Vagina (tissue), 2 donors: ENCODE measurements at regions not wholly inside any gene's neighbourhood (a gene's known extent, or its start where the extent isn't known, plus 50 kb on each side); places are given as distances from the start of the nearest gene placed in this dataset.

Experiments
- DNase-seq, 2 donors: peaks; one replicate each; pipeline ENCODE4 v3.0.0-alpha.2; 2017; ENCODE audit errors: extremely low spot score in 2 of 2
- H3K27ac ChIP-seq: fragments of 200-600 bp; sonication (generic); one replicate; pipeline ENCODE4 v1.5.1; 2019
- H3K27me3 ChIP-seq: fragments of 200-600 bp; sonication (generic); one replicate; pipeline ENCODE4 v1.5.1; 2019
- H3K36me3 ChIP-seq, 2 donors: fragments of 200-600 bp; sonication (generic); one replicate each; pipeline ENCODE4 v1.5.1; 2017 to 2019
- H3K4me1 ChIP-seq: fragments of 200-600 bp; sonication (generic); one replicate; pipeline ENCODE4 v1.5.1; 2019
- H3K4me3 ChIP-seq, 2 donors: fragments of 200-600 bp; sonication (generic); 1 replicate in 1 of 2; 2 replicates in 1 of 2; pipeline ENCODE4 v1.5.1; 2016 to 2019
- H3K9me3 ChIP-seq: fragments of 200-600 bp; sonication (generic); one replicate; pipeline ENCODE4 v1.5.1; 2019
- CTCF ChIP-seq, 3 experiments: fragments of 450-650 bp in 2 of 3; fragments of 200-600 bp in 1 of 3; sonication (generic) in 1 of 3; IDR thresholded peaks; one replicate each; pipeline ENCODE4 v1.5.1; 2017 to 2019; ENCODE audit warnings: antibody characterized with exemption in 3 of 3, mild to moderate bottlenecking in 2 of 3, moderate library complexity in 2 of 3
- POLR2A ChIP-seq, 2 donors: fragments of 450-650 bp; IDR thresholded peaks; one replicate each; pipeline ENCODE4 v1.6.1; 2017; ENCODE audit warnings: antibody characterized with exemption in 2 of 2, mild to moderate bottlenecking in 2 of 2, moderate library complexity in 2 of 2
- POLR2AphosphoS5 ChIP-seq, 2 donors: sonication (generic); formaldehyde crosslinking; IDR thresholded peaks; one replicate each; pipeline ENCODE4 v1.9.0; 2017; ENCODE audit warnings: antibody characterized with exemption in 2 of 2, mild to moderate bottlenecking in 2 of 2, low read depth in 1 of 2; ENCODE audit not compliant: insufficient read depth in 1 of 2
- intact Hi-C: fragments of 100-400 bp; cut with DNase I; formaldehyde crosslinking; loops from one replicate; pipeline ENCODE4 v1.15.1; 2023

- no peaks in the 10 kb centered on the region for H3K36me3 ChIP-seq
- no peaks in the 10 kb centered on the region for H3K9me3 ChIP-seq
- no peak overlapping the region for H3K27ac ChIP-seq
- no peak overlapping the region for H3K4me3 ChIP-seq
- no peaks in the 10 kb centered on the region for H3K4me1 ChIP-seq
- H3K27me3 ChIP-seq, result no peaks in the 10 kb centered on the region
- no peak for TF ChIP-seq CTCF (IDR thresholded peaks at IDR 0.05)
- TF ChIP-seq POLR2A (IDR thresholded peaks at IDR 0.05), result no peak
- no peak for TF ChIP-seq POLR2AphosphoS5 (IDR thresholded peaks at IDR 0.05; ENCODE audit: insufficient read depth in 1 of 2, low read depth in 1 of 2)
- no peak for DNase-seq
- intact Hi-C loops, result no loop called here
Measured at GRCh38 chr2:82591718-82592117, 1867.4 kb downstream of the SUCLG1 start.

GRCh38 chr2:82576656-82577055 is 1882.4 kb downstream of the SUCLG1 start:
- Histone ChIP-seq H3K36me3 (no peaks in the 10 kb centered on the region), H3K4me3 (no peak overlapping the region), H3K27me3 (no peaks in the 10 kb centered on the region), H3K9me3 (no peaks in the 10 kb centered on the region), H3K27ac (no peak overlapping the region), H3K4me1 (no peaks in the 10 kb centered on the region)
- TF ChIP-seq POLR2A (IDR thresholded peaks at IDR 0.05), result no peak
- TF ChIP-seq POLR2AphosphoS5 (IDR thresholded peaks at IDR 0.05; ENCODE audit: insufficient read depth in 1 of 2, low read depth in 1 of 2), result no peak
- TF ChIP-seq CTCF (IDR thresholded peaks at IDR 0.05), result no peak
- no peak for DNase-seq
- intact Hi-C loops, result no loop called here

GRCh38 chr2:82539280-82539621 is 1919.8 kb downstream of the SUCLG1 start:
- H3K4me3 ChIP-seq, result no peak overlapping the region

GRCh38 chr2:82538590-82539279 is 1920.3 kb downstream of the SUCLG1 start:
- H3K9me3 ChIP-seq, result no peaks in the 10 kb centered on the region
- H3K4me3 ChIP-seq, result no peak overlapping the region
- TF ChIP-seq POLR2AphosphoS5 (IDR thresholded peaks at IDR 0.05; ENCODE audit: insufficient read depth in 1 of 2, low read depth in 1 of 2) (no peak), CTCF (IDR thresholded peaks at IDR 0.05) (no peak), POLR2A (IDR thresholded peaks at IDR 0.05) (no peak)
- no peaks in the 10 kb centered on the region for H3K36me3 ChIP-seq
- H3K27ac ChIP-seq, result no peak overlapping the region
- intact Hi-C loops, result no loop called here
- DNase-seq, result no peak
- H3K27me3 ChIP-seq, result no peaks in the 10 kb centered on the region
- H3K4me1 ChIP-seq, result no peaks in the 10 kb centered on the region

More at GRCh38 chr2:82539280-82539621, 1919.8 kb downstream of the SUCLG1 start:
- Histone ChIP-seq H3K27ac (no peak overlapping the region), H3K9me3 (no peaks in the 10 kb centered on the region), H3K36me3 (no peaks in the 10 kb centered on the region), H3K27me3 (no peaks in the 10 kb centered on the region), H3K4me1 (no peaks in the 10 kb centered on the region)
- TF ChIP-seq POLR2AphosphoS5 (IDR thresholded peaks at IDR 0.05; ENCODE audit: insufficient read depth in 1 of 2, low read depth in 1 of 2), result no peak
- TF ChIP-seq POLR2A (IDR thresholded peaks at IDR 0.05), result no peak
- TF ChIP-seq CTCF (IDR thresholded peaks at IDR 0.05), result no peak
- no peak for DNase-seq
- intact Hi-C loops, result no loop called here

- DNase-seq, result no peak
- Histone ChIP-seq H3K4me3 (no peak overlapping the region), H3K36me3 (no peaks in the 10 kb centered on the region), H3K9me3 (no peaks in the 10 kb centered on the region), H3K27me3 (no peaks in the 10 kb centered on the region), H3K4me1 (no peaks in the 10 kb centered on the region), H3K27ac (no peak overlapping the region)
- TF ChIP-seq CTCF (IDR thresholded peaks at IDR 0.05) (no peak), POLR2AphosphoS5 (IDR thresholded peaks at IDR 0.05; ENCODE audit: insufficient read depth in 1 of 2, low read depth in 1 of 2) (no peak), POLR2A (IDR thresholded peaks at IDR 0.05) (no peak)
- intact Hi-C loops, result no loop called here
Measured at GRCh38 chr2:82528288-82528687, 1930.8 kb downstream of the SUCLG1 start.
